GM12892 (cell line): ENCODE measurements at regions not wholly inside any gene's neighbourhood (a gene's known extent, or its start where the extent isn't known, plus 50 kb on each side); places are given as distances from the start of the nearest gene placed in this dataset.

Source experiments
- POLR2A ChIP-seq: IDR thresholded peaks from 2 replicates; pipeline ENCODE4 v1.6.1; 2011; ENCODE audit warnings: low read depth, low read length, control low read depth
- POLR2AphosphoS5 ChIP-seq: IDR thresholded peaks from 2 replicates; pipeline ENCODE4 v1.6.1; 2011; ENCODE audit warnings: low read depth, low read length, control low read depth
- TAF1 ChIP-seq: IDR thresholded peaks from 2 replicates; pipeline ENCODE4 v1.6.1; 2011; ENCODE audit warnings: low read depth, mild to moderate bottlenecking, control low read depth, low read length, borderline replicate concordance

GRCh38 chr5:146944019-146944418 lies 65.5 kb upstream of the PPP2R2B start:
- TF ChIP-seq POLR2A (no peak), POLR2AphosphoS5 (no peak), TAF1 (no peak)
